Epithelial cell of proximal tubule (primary cell): ENCODE measurements at regions not wholly inside any gene's neighbourhood (a gene's known extent, or its start where the extent isn't known, plus 50 kb on each side); places are given as distances from the start of the nearest gene placed in this dataset.

ENCODE experiments used
- DNase-seq: peaks from one replicate; pipeline ENCODE4 v3.0.0-alpha.2; 2011; ENCODE audit warnings: low read depth
- H3K4me3 ChIP-seq: 2 replicates; pipeline ENCODE4 v1.5.1; 2011; ENCODE audit warnings: low read depth, mild to moderate bottlenecking, low read length
- TF ChIP-seq, protein P1 (sequence below): conservative IDR thresholded peaks from 2 replicates; pipeline ENCODE4 v1.5.1; 2012; ENCODE audit warnings: low read depth, mild to moderate bottlenecking, low read length

DNA sequence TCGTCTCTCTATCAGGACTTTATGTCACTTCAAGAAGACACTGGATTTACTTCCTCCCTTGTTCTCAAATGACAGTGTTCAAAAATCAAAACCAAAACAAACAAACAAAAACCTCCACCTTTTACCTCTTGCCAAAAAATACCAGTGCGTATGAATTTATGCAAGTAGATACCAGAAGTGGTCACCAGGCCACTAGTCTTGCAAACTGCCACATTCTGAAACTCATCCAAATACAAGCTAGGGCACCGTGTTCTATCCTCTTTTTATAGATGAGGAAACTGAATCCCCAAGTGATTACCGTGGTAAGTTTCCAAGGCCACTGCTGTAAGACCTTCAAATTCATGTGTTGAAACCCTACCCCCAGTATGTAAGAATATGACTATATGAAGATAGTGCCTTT is 343.9 kb upstream of the KITLG start:
- no peak for DNase-seq
- H3K4me3 ChIP-seq: no peak overlapping the region
- TF ChIP-seq, protein P1, sequence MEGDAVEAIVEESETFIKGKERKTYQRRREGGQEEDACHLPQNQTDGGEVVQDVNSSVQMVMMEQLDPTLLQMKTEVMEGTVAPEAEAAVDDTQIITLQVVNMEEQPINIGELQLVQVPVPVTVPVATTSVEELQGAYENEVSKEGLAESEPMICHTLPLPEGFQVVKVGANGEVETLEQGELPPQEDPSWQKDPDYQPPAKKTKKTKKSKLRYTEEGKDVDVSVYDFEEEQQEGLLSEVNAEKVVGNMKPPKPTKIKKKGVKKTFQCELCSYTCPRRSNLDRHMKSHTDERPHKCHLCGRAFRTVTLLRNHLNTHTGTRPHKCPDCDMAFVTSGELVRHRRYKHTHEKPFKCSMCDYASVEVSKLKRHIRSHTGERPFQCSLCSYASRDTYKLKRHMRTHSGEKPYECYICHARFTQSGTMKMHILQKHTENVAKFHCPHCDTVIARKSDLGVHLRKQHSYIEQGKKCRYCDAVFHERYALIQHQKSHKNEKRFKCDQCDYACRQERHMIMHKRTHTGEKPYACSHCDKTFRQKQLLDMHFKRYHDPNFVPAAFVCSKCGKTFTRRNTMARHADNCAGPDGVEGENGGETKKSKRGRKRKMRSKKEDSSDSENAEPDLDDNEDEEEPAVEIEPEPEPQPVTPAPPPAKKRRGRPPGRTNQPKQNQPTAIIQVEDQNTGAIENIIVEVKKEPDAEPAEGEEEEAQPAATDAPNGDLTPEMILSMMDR: no peak

DNA sequence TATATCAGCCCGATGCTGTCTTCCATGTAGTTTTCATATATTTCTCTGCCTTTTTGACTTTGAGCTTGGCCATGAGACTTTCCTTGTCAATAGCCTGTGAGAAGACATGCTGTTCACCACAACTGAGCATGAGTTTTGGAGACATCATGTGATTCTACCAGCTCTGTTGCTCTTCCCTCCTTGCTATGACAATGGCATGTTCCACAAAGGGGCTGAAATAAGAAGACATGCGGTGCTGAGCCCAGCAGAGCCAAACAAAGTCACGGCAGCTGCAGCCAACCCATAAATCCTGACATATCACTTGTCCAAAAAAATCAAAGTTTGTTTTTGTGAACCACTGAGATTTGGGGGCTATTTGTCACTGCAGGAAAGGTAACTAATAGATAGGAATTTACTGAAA is 343.4 kb upstream of the KITLG start:
- no peak for DNase-seq
- no peak overlapping the region for H3K4me3 ChIP-seq
- TF ChIP-seq, protein P1: no peak

DNA sequence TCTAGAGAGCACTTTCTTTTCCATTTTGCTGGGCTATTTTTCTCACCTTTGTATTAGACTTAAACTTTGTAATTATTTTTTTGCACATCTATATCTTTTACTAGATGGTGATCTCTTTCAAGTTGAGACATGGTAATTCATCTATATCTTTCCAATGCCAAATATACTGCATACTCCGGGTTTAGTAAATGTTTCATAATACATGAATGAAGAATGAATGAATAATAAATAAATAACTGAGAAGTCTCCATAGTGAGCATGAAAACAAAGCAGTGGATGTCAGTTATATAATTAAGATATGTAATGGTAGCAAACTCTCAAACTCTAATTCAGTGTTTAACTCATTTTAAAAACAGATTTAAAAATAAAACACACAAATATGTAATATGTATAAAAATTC is 342.5 kb upstream of the KITLG start:
- TF ChIP-seq, protein P1: no peak
- no peak for DNase-seq
- no peak overlapping the region for H3K4me3 ChIP-seq

DNA sequence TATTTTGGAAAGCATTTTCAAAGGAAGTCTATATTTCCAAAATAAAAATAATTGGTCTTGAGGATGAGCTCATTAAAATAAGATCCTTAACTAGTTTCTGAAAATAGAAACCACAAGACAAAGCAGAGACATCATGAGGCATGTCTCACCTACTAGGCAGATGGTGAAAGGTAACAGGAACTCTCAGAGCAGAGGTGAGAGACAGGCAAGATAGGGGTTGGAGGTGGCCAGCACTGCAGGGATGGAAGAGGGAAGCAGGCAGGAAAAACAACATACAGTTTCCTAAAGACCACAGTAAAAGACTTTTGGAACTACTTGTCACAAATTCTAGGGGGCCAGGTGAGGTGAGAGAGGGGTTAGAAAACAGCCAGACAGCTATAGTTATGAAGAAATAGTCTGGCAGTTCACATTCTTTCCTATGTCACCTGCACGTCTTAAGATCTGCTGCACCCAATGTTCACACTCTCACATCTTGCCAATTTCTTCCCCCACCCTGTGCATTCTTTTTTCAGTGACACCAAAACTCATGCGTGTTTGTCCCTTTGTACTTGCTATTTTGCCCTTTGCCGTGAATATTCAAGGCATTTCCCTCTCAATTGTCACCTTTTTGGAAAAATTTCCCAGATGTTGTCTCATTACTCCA is 341.7 kb upstream of the KITLG start:
- TF ChIP-seq, protein P1: no peak
- H3K4me3 ChIP-seq: no peak overlapping the region
- DNase-seq: no peak

DNA sequence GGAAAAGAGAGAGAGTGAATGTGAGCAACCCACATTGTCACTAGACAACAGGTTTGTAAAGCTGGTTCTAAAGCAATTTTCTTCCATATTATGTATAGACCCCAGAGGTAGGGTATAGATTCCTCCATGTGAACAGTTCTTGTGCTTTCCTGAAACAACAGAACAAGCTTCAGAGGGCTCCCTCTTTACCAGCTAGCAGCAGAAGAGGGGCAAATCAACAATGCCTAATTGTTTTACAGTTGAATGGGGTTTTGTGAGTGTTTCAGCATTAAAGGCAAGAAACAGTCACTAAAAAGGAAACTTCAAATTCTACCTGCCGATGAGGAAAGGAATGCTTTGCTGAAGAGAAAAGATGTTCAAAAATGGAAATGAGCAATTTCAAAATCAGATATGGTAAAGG is 341.2 kb upstream of the KITLG start:
- DNase-seq: no peak
- TF ChIP-seq, protein P1: no peak
- no peak overlapping the region for H3K4me3 ChIP-seq

DNA sequence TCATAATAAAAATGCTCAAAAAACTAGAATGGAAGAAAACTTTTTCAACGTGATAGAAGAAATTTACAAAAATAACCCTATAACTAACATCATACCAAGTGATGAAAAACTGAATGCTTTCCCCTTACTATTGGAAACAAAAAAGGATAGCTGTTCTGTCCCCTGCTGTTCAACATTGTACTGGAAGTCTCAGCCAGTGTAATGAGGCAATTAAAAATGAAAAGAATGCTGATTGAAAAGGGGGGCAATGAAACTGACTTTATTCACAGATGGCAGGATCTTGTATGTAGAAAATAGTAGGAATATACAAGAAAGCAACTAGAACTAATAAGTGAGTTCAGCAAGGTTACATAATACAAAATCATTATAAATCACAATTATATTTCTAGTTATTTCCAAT is 337.9 kb upstream of the KITLG start:
- TF ChIP-seq, protein P1: no peak
- H3K4me3 ChIP-seq: no peak overlapping the region

DNA sequence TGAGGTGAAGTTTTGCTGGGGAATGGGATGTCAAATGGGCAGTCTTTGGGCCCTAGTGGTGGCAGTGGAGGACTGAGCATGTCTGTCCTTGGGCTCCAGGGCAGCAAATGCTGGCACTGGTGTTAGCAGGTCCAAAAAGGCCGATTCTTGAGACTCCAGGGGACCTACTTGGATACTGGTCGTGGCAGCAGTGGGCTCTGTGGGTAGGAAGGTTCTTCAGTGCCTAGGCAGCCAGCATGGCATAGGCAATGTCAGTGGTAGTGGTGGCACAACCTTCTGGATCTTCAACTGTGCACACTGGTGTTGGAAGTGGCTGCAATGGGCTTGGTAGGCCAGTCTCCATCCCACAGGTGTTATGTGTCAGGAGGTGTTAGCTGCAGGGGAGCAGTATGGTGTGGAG is 334.7 kb upstream of the KITLG start:
- TF ChIP-seq, protein P1: no peak
- DNase-seq: no peak
- H3K4me3 ChIP-seq: no peak overlapping the region

More for the DNA sequence above, 337.9 kb upstream of the KITLG start:
- no peak for DNase-seq
